ENCODE measurements at regions not wholly inside any gene's neighbourhood (a gene's known extent, or its start where the extent isn't known, plus 50 kb on each side); places are given as distances from the start of the nearest gene placed in this dataset.

GRCh38 chr5:89246864-89247263 is 363.9 kb upstream of the MEF2C start:
- no TSS peak for BruUV-seq (replicated peaks)
- CTCF ChIA-PET, result no interaction called here
- no peaks in the 10 kb centered on the region for H3K27me3 ChIP-seq (ENCODE audit: control insufficient read depth in 2 of 2, insufficient read depth in 2 of 2, low read length in 2 of 2)

More at GRCh38 chr5:89246864-89247263, 363.9 kb upstream of the MEF2C start:
- no peak overlapping the region for H3K4me2 ChIP-seq (ENCODE audit: insufficient read depth, low read length)
- no peak for TF ChIP-seq FOS (IDR thresholded peaks at IDR 0.05; ENCODE audit: borderline replicate concordance, insufficient read depth, low read length)
- TF ChIP-seq POLR2A (IDR thresholded peaks at IDR 0.05; ENCODE audit: low read depth, low read length), result no peak
- TF ChIP-seq EZH2 (IDR thresholded peaks at IDR 0.05; ENCODE audit: borderline replicate concordance, low read depth, low read length, severe bottlenecking), result no peak
- TF ChIP-seq MAX (IDR thresholded peaks at IDR 0.05; ENCODE audit: insufficient read depth, insufficient read length), result no peak
- TF ChIP-seq MYC (IDR thresholded peaks at IDR 0.05; ENCODE audit: low read depth, low read length), result no peak
- TF ChIP-seq POLR2AphosphoS5 (IDR thresholded peaks at IDR 0.05; ENCODE audit: insufficient read depth, low read depth, low read length), result no peak
- no peak for TF ChIP-seq JUN (IDR thresholded peaks at IDR 0.05; ENCODE audit: borderline replicate concordance, insufficient read depth, insufficient read length, low read depth)
- no peak for TF ChIP-seq GATA2 (IDR thresholded peaks at IDR 0.05; ENCODE audit: insufficient read depth, insufficient read length, low read depth, low read length)
- TF ChIP-seq CTCF (IDR thresholded peaks at IDR 0.05; ENCODE audit: extremely low read depth in 1 of 2, insufficient read depth in 1 of 2, low read depth in 1 of 2, low read length in 2 of 2), result no peak
- DNase-seq (ENCODE audit: low read depth, low spot score), result no peak
- no peak for FAIRE-seq
- no peaks in the 10 kb centered on the region for H4K20me1 ChIP-seq (replicated peaks; ENCODE audit: control insufficient read depth, extremely low read depth, insufficient read depth, low read length)
- dilution Hi-C loops (cut with MboI; ENCODE audit: extremely low pct_ligation_motif_present, low sequenced_read_pairs), result no loop called here
- no peak overlapping the region for H2AFZ ChIP-seq (ENCODE audit: low read depth, low read length)
- no peak overlapping the region for H3K9ac ChIP-seq (replicated peaks; ENCODE audit: extremely low read depth, insufficient read depth, low read length)
- no peaks in the 10 kb centered on the region for H3K36me3 ChIP-seq (ENCODE audit: control insufficient read depth in 2 of 2, extremely low read depth in 1 of 2, insufficient read depth in 2 of 2, low read length in 2 of 2)
- no peak overlapping the region for H3K27ac ChIP-seq (ENCODE audit: insufficient read depth, low read depth, low read length)
- no peaks in the 10 kb centered on the region for H3K79me2 ChIP-seq (ENCODE audit: control insufficient read depth, insufficient read depth, low read length)
- no peaks in the 10 kb centered on the region for H3K9me3 ChIP-seq (replicated peaks; ENCODE audit: control insufficient read depth, insufficient read depth, low read length)
- intact Hi-C loops (cut with micrococcal nuclease), result loop anchor here (5.0 kb wide), 1 partner anchor 520 kb away; no protein-coding TSS in a partner anchor
- H3K9me1 ChIP-seq (replicated peaks; ENCODE audit: control insufficient read depth, extremely low read depth, insufficient read depth, low read length), result no peaks in the 10 kb centered on the region
- POLR2A ChIA-PET, result no interaction called here
- H3K4me3 ChIP-seq (replicated peaks in 1 of 3; ENCODE audit: insufficient read depth in 1 of 3, low read depth in 1 of 3, low read length in 3 of 3), result no peak overlapping the region
- H3K4me1 ChIP-seq (ENCODE audit: control insufficient read depth, extremely low read depth, insufficient read depth, low read length), result peaks cover 9% of the 10 kb centered on the region

Measured in endothelial cell of umbilical vein (primary cell).